ENCODE measurements at regions not wholly inside any gene's neighbourhood (a gene's known extent, or its start where the extent isn't known, plus 50 kb on each side); places are given as distances from the start of the nearest gene placed in this dataset.
"Not testable (repeated sequence)": the region's sequence is repeated elsewhere in the genome, so short reads cannot be mapped to it uniquely, and the experiment has no call there.

DNA sequence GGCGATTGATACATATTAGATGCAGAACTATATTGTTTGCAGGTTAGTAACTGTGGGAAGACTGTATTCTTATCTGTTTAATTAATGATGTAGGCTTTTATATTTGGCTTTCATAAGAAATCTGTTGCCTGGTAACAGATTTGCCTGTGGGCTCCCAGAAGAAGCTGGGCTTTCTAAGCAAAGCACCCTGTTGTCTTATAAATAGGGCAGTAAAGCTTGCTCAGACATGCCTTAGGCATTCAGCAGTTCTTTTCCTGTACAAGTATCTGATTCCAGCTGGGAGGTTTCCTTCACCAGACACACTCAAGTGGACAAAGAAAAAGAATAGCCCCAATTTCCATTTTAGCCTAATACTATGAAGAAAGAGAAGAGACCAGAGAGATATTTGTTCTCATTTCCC, 524.0 kb downstream of the LRRIQ3 start:
- no peaks in the 10 kb centered on the region for H3K36me3 ChIP-seq (ENCODE audit: control insufficient read depth, insufficient read depth, low read length)
- no peak overlapping the region for H3K4me3 ChIP-seq (ENCODE audit: low read length)
- no peaks in the 10 kb centered on the region for H3K9me3 ChIP-seq (ENCODE audit: control insufficient read depth, insufficient read depth, low read length)
- no peak overlapping the region for H3K27ac ChIP-seq (ENCODE audit: low read length)
- WGBS (ENCODE audit: insufficient coverage, insufficient read length) = no CpG with 5 or more reads among the region's 1 CpG
- no peak for DNase-seq (ENCODE audit: low read depth, low spot score)
- no peaks in the 10 kb centered on the region for H3K4me1 ChIP-seq (ENCODE audit: control insufficient read depth, insufficient read depth, low read length)
- H3K27me3 ChIP-seq (ENCODE audit: control insufficient read depth, insufficient read depth, low read length) = no peaks in the 10 kb centered on the region

DNA sequence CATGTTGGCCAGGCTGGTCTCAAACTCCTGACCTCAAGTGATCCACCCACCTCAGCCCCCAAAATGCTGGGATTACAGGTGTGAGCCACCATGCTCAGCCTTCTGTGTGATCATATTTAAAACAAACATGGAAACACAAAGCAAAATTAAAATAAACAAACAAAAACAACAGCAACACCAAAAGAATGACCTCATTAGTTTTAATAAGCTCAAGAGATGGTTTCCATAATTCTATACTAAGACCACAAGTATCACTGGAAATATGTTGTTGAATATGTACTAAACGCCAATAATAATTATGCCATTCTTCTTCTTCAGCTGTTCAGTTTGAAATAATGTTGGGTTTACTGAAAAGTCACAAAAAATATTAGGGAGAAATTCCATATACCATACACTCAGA, 526.4 kb downstream of the LRRIQ3 start:
- H3K9me3 ChIP-seq (ENCODE audit: control insufficient read depth, insufficient read depth, low read length) = no peaks in the 10 kb centered on the region; the same call in 1 of the 2 replicates
- DNase-seq (ENCODE audit: low read depth, low spot score) = no peak
- no peak overlapping the region for H3K27ac ChIP-seq (ENCODE audit: low read length)
- WGBS (ENCODE audit: insufficient coverage, insufficient read length) = no CpG with 5 or more reads among the region's 1 CpG
- H3K4me1 ChIP-seq (ENCODE audit: control insufficient read depth, insufficient read depth, low read length) = no peaks in the 10 kb centered on the region
- H3K36me3 ChIP-seq (ENCODE audit: control insufficient read depth, insufficient read depth, low read length) = no peaks in the 10 kb centered on the region
- no peak overlapping the region for H3K4me3 ChIP-seq (ENCODE audit: low read length)
- H3K27me3 ChIP-seq (ENCODE audit: control insufficient read depth, insufficient read depth, low read length) = no peaks in the 10 kb centered on the region

DNA sequence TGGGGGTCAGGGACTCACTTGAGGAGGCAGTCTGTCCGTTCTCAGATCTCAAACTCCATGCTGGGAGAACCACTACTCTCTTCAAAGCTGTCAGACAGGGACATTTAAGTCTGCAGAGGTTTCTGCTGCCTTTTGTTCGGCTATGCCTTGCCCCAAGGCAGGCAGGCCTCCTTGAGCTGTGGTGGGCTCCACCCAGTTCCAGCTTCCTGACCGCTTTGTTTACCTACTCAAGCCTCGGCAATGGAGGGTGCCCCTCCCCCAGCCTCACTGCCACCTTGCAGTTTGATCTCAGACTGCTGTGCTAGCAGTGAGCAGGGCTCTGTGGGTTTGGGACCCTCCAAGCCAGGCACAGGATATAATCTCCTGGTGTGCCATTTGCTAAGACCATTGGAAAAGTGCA, 530.0 kb downstream of the LRRIQ3 start:
- H3K4me1 ChIP-seq (ENCODE audit: control insufficient read depth, insufficient read depth, low read length); H3K27ac ChIP-seq (ENCODE audit: low read length); H3K36me3 ChIP-seq (ENCODE audit: control insufficient read depth, insufficient read depth, low read length); DNase-seq (ENCODE audit: low read depth, low spot score); H3K27me3 ChIP-seq (ENCODE audit: control insufficient read depth, insufficient read depth, low read length); H3K9me3 ChIP-seq (ENCODE audit: control insufficient read depth, insufficient read depth, low read length); H3K4me3 ChIP-seq (ENCODE audit: low read length): not testable (repeated sequence)
- no CpG with 5 or more reads among the region's 4 CpGs for WGBS (ENCODE audit: insufficient coverage, insufficient read length)

DNA sequence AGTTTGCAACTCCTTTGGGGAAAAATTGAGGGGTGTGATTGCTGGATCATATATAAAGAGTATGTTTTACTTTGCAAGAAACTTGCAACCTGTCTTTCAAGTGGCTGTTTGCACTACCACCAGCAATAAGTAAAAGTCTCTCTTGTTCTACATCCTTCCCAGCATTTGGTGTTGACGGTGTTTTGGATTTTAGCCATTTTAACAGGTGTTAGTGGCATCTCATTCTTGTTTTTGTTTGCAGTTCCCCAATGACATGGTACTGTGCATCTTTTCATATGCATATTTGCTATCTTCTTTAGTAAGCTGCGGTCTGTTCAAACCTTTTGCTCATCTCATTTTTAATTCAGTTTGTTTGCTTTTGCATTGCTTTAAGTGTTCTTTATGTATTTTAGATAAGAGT, 535.5 kb downstream of the LRRIQ3 start:
- WGBS (ENCODE audit: insufficient coverage, insufficient read length) = no CpG with 5 or more reads among the region's 2 CpGs
- H3K27me3 ChIP-seq (ENCODE audit: control insufficient read depth, insufficient read depth, low read length) = no peaks in the 10 kb centered on the region
- no peak overlapping the region for H3K27ac ChIP-seq (ENCODE audit: low read length)
- H3K9me3 ChIP-seq (ENCODE audit: control insufficient read depth, insufficient read depth, low read length) = no peaks in the 10 kb centered on the region; the same call in 1 of the 2 replicates
- DNase-seq (ENCODE audit: low read depth, low spot score) = no peak
- H3K36me3 ChIP-seq (ENCODE audit: control insufficient read depth, insufficient read depth, low read length) = no peaks in the 10 kb centered on the region
- H3K4me3 ChIP-seq (ENCODE audit: low read length) = no peak overlapping the region
- H3K4me1 ChIP-seq (ENCODE audit: control insufficient read depth, insufficient read depth, low read length) = no peaks in the 10 kb centered on the region

DNA sequence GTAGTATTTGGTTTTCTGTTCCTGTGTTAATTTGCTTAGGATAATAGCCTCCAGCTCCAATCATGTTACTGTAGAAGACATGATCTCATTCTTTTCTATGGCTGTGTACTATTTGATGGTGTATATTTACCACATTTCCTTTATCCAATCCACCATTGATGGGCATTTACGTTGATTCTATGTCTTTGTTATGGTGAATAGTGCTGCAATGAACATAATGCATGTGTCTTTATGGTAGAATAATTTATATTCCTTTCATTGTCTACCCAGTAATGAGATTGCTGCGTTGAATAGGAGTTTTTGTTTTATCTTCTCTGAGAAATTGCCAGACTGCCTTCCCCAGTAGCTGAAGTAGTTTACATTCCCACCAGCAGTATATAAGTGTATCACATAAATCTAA, 538.8 kb downstream of the LRRIQ3 start:
- H3K27me3 ChIP-seq (ENCODE audit: control insufficient read depth, insufficient read depth, low read length) = no peaks in the 10 kb centered on the region
- no peaks in the 10 kb centered on the region for H3K4me1 ChIP-seq (ENCODE audit: control insufficient read depth, insufficient read depth, low read length)
- H3K9me3 ChIP-seq (ENCODE audit: control insufficient read depth, insufficient read depth, low read length) = no peaks in the 10 kb centered on the region
- no peak overlapping the region for H3K27ac ChIP-seq (ENCODE audit: low read length)
- WGBS (ENCODE audit: insufficient coverage, insufficient read length) = no CpG with 5 or more reads among the region's 2 CpGs
- H3K4me3 ChIP-seq (ENCODE audit: low read length) = no peak overlapping the region
- no peak for DNase-seq (ENCODE audit: low read depth, low spot score)
- H3K36me3 ChIP-seq (ENCODE audit: control insufficient read depth, insufficient read depth, low read length) = no peaks in the 10 kb centered on the region

DNA sequence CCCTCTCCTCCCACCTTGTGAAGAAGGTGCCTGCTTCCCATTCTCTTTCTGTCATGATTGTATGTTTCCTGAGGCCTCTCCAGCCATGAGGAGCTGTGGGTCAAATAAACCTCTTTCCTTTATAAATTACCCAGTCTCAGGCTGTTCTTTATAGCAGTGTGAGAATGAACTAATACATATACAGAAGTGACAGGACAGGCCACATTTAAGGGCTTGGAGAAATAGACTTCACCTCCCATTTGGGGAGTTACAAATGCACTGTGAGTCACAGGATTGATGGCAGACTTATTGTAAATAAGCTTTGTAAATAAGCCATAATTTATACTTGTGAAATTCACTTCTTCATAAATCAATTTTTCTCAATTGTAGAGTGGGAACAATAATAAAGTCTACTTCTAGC, 543.3 kb downstream of the LRRIQ3 start:
- H3K27me3 ChIP-seq (ENCODE audit: control insufficient read depth, insufficient read depth, low read length) = no peaks in the 10 kb centered on the region
- H3K27ac ChIP-seq (ENCODE audit: low read length) = no peak overlapping the region
- no peaks in the 10 kb centered on the region for H3K9me3 ChIP-seq (ENCODE audit: control insufficient read depth, insufficient read depth, low read length)
- no peaks in the 10 kb centered on the region for H3K36me3 ChIP-seq (ENCODE audit: control insufficient read depth, insufficient read depth, low read length)
- no peak overlapping the region for H3K4me3 ChIP-seq (ENCODE audit: low read length)
- H3K4me1 ChIP-seq (ENCODE audit: control insufficient read depth, insufficient read depth, low read length) = no peaks in the 10 kb centered on the region
- no peak for DNase-seq (ENCODE audit: low read depth, low spot score)

DNA sequence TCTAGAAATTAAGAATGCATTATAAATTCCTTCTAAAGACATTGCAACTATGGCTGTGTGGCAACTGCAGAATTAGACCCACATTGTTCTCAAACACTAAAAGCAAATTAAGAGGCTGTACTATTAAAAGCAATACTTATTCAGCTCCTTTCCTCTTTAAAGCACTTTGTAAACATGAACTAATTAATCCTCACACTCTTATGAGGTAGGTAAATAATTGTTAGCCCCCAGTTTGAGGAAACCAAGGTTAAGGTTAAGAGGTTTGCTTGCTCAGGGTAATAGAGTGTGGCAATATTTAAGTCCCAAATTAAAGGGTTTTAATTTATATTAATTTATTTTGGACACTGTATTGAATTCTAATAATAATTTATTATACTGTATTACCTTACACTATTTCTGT, 553.8 kb downstream of the LRRIQ3 start:
- no peak overlapping the region for H3K4me3 ChIP-seq (ENCODE audit: low read length)
- no peaks in the 10 kb centered on the region for H3K27me3 ChIP-seq (ENCODE audit: control insufficient read depth, insufficient read depth, low read length)
- H3K27ac ChIP-seq (ENCODE audit: low read length) = no peak overlapping the region
- H3K36me3 ChIP-seq (ENCODE audit: control insufficient read depth, insufficient read depth, low read length) = no peaks in the 10 kb centered on the region
- DNase-seq (ENCODE audit: low read depth, low spot score) = no peak
- H3K9me3 ChIP-seq (ENCODE audit: control insufficient read depth, insufficient read depth, low read length) = no peaks in the 10 kb centered on the region
- H3K4me1 ChIP-seq (ENCODE audit: control insufficient read depth, insufficient read depth, low read length) = no peaks in the 10 kb centered on the region; the same call in 1 of the 2 replicates

DNA sequence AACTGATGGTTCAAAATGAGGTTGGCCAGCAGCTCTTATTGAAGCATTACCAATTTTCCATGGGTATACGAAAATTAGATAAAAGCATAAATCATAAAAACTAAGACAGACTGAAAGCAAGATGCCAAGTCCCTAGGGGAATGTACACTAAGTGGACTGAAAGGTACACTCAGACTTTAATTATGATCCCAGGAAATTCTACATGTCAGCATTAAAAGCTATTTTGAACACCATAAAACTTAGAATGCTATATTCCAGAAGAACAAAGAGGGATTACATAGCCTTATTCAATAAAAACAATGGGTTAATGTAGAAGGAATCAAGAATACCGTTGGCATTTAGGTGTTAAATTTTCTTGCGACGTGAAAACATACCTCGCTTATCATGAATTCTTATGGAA, 558.5 kb downstream of the LRRIQ3 start:
- no peaks in the 10 kb centered on the region for H3K27me3 ChIP-seq (ENCODE audit: control insufficient read depth, insufficient read depth, low read length)
- WGBS (ENCODE audit: insufficient coverage, insufficient read length) = no CpG with 5 or more reads among the region's 5 CpGs
- no peaks in the 10 kb centered on the region for H3K36me3 ChIP-seq (ENCODE audit: control insufficient read depth, insufficient read depth, low read length)
- no peak for DNase-seq (ENCODE audit: low read depth, low spot score)
- H3K27ac ChIP-seq (ENCODE audit: low read length) = no peak overlapping the region
- H3K9me3 ChIP-seq (ENCODE audit: control insufficient read depth, insufficient read depth, low read length) = no peaks in the 10 kb centered on the region
- H3K4me1 ChIP-seq (ENCODE audit: control insufficient read depth, insufficient read depth, low read length) = no peaks in the 10 kb centered on the region
- no peak overlapping the region for H3K4me3 ChIP-seq (ENCODE audit: low read length)

DNA sequence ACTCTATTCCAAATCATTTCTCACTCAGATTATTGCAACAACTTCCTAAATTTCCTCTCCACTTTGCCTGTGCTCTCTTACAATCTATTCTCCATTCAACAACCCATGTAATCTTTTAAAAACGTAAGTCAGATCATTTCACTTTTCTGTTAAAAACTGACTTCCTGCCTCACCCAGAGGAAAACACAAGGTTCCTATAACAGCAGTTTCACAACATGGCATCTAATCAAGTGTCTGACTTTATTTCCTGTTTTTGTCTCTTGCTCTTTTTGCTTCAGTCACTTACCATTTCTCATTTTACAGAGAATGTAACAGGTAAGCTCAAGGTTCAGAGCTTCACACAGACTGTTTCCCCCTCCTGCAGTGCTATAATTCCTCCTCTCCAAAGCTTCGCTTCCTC, 560.7 kb downstream of the LRRIQ3 start:
- Histone ChIP-seq H3K4me1 (ENCODE audit: control insufficient read depth, insufficient read depth, low read length) (no peaks in the 10 kb centered on the region), H3K9me3 (ENCODE audit: control insufficient read depth, insufficient read depth, low read length) (no peaks in the 10 kb centered on the region), H3K27ac (ENCODE audit: low read length) (no peak overlapping the region), H3K4me3 (ENCODE audit: low read length) (no peak overlapping the region), H3K27me3 (ENCODE audit: control insufficient read depth, insufficient read depth, low read length) (no peaks in the 10 kb centered on the region), H3K36me3 (ENCODE audit: control insufficient read depth, insufficient read depth, low read length) (no peaks in the 10 kb centered on the region)
- no peak for DNase-seq (ENCODE audit: low read depth, low spot score)
- WGBS (ENCODE audit: insufficient coverage, insufficient read length) = 100% methylated on average over 1 of the region's 2 CpGs

DNA sequence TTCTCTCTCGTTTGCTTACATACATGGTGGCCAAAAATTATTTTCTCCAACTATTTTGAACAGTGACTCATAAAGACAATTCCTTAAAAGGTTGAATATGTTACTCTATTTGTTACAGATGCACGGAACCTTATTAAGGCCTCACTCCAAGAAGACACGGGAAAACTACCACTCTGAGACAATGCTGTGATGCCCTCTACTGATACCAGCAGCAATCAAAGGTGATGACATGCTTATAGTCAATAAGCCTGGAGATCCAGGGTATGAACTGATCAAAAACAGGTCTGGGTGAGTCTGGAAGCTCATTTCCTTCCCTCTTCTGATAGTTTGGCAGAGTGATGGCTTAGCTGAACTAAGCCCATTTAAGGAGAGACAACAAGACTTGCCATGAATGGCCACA, 563.0 kb downstream of the LRRIQ3 start:
- DNase-seq (ENCODE audit: low read depth, low spot score) = no peak
- Histone ChIP-seq H3K4me1 (ENCODE audit: control insufficient read depth, insufficient read depth, low read length) (no peaks in the 10 kb centered on the region), H3K9me3 (ENCODE audit: control insufficient read depth, insufficient read depth, low read length) (no peaks in the 10 kb centered on the region), H3K36me3 (ENCODE audit: control insufficient read depth, insufficient read depth, low read length) (no peaks in the 10 kb centered on the region), H3K27me3 (ENCODE audit: control insufficient read depth, insufficient read depth, low read length) (no peaks in the 10 kb centered on the region), H3K27ac (ENCODE audit: low read length) (no peak overlapping the region), H3K4me3 (ENCODE audit: low read length) (no peak overlapping the region)
- WGBS (ENCODE audit: insufficient coverage, insufficient read length) = no CpG with 5 or more reads among the region's 3 CpGs

DNA sequence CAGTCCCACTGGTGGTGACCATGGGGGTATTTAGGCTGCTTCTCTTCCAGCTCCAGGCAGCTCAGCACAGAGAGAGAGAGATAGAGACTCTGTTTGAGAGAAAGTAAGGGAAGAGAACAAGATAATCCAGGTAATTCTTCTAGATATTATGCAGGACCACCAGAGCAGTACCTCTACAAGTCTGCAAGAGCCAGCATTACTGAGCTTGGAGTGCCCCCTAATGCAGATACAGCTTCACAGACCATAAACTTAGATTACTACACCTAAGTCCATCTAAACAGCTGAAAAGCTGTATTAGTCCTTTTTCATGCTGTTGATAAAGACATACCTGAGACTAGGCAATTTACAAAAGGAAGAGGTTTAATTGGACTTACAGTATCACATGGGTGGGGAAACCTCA, 570.3 kb downstream of the LRRIQ3 start:
- Histone ChIP-seq H3K36me3 (ENCODE audit: control insufficient read depth, insufficient read depth, low read length) (no peaks in the 10 kb centered on the region), H3K4me3 (ENCODE audit: low read length) (no peak overlapping the region), H3K27ac (ENCODE audit: low read length) (no peak overlapping the region), H3K4me1 (ENCODE audit: control insufficient read depth, insufficient read depth, low read length) (no peaks in the 10 kb centered on the region), H3K9me3 (ENCODE audit: control insufficient read depth, insufficient read depth, low read length) (no peaks in the 10 kb centered on the region), H3K27me3 (ENCODE audit: control insufficient read depth, insufficient read depth, low read length) (no peaks in the 10 kb centered on the region)
- no peak for DNase-seq (ENCODE audit: low read depth, low spot score)
